Hematopoietic multipotent progenitor cell treated with erythropoietin and hydrocortisone succinate and interleukin-3 and kit ligand, for 17 days (in vitro differentiated cells): ENCODE measurements at regions not wholly inside any gene's neighbourhood (a gene's known extent, or its start where the extent isn't known, plus 50 kb on each side); places are given as distances from the start of the nearest gene placed in this dataset.

Source experiments
- DNase-seq: peaks from one replicate; pipeline ENCODE4 v3.0.0-alpha.2; 2015; ENCODE audit warnings: low spot score

DNA sequence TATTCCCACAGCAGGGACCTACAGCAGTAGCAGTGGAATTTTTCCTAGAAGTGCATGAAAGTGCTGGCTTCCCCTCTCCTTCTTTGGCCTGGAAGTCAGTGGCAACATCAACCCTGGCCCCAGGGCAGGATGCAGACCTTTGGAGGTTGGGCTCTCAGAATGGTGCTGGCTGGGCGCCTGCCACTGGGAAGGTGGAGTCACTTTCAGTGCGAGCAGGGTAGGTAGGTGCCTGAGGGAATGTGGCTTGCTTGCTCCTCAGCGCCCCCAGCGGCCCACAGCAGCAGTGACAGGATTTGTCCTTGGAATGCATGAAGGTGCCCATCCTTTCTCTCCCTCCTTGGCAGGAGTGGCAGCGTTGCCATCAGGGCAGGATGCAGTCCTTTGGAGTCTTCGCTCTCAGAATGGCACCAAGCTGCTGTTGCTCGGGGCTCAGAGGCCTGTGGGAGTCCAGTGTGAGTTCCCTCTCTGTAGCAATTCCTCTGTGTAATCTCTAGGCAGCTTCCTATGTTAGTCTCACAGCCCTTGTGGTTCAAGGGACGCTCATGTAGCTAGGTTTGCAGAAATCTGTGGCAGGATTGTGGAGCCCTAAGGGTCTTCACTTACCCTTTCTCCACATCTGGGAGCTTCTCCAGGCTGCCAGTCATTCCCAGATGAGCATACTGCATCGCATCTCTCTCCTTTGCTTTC, 354.4 kb upstream of the DACH1 start:
- DNase-seq: no peak

DNA sequence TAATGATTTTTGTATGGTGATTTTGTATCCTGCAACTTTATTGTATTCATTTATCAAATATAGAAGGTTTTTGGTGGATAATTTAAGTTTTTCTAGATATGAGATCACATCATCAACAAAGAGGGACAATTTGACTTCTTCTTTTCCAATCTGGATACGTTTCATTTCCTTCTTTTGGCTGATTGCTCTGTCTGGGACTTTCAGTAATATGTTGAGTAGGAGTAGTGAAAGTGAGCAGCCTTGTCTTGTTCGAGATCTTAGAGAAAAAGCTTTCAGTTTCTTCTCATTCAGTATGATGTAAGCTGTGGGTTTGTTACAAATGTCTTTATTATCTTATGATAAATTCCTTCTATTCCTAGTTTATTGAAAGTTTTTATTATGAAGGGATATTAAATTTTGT, 352.0 kb upstream of the DACH1 start:
- no peak for DNase-seq

DNA sequence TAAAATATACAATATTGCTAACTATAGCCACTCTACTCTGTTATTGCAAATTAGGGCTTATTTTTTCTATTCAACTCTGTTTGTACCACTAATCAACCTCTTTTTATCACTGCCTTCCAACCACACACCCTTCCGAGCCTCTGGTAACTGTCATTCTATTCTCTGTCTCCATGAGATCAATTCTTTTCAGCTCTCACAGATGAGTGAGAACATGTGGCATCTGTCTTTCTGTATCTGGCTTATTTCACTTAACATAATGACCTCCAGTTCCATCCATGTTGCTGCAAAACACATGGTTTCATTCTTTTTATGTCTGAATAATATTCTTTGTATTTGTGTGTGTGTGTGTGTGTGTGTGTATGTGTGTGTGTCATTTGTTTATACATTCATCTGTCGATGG, 350.1 kb upstream of the DACH1 start:
- no peak for DNase-seq

DNA sequence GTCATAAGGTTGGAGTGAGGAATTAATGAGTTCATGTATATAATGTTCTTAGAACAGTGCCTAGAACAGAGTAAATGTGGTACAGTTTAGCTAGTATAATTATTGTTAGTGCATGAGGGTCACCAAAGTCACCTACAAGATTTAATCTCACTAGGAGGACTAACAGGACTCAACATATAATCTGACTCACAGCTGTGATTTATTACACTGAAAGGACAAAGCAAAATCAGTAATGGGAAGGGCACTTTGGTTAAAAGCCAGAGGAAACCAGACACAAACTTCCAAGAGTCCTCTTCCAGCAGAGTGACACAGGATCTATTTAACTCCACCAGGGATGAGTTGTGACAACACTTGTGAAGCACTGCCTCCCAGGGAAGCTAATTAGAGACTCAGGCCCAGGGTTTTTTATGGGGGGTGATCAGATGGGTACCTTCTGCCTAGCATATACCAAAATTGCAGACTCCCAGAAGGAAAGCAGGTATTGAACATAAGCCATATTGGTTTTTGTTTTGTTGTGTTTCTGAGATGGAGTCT, 341.2 kb upstream of the DACH1 start:
- DNase-seq: no peak

DNA sequence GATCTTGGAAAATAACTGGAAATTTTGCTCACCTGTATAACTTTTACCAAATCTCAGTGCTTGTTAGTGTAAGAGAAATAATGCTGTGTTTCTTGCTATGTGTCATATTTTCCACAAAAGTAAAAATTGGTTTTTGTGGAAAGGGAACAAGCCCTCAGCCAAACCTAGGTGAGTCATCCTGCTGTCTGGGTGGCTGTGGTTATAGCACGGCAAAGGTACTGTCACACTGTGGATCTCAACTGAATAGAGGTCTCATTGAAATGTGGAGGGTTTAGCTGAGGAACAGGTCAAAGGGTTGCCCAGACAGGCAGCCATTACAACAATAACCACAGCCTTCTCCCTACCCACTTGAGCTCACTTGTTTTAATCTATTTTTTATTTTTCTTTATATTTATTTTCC, 338.8 kb upstream of the DACH1 start:
- no peak for DNase-seq

DNA sequence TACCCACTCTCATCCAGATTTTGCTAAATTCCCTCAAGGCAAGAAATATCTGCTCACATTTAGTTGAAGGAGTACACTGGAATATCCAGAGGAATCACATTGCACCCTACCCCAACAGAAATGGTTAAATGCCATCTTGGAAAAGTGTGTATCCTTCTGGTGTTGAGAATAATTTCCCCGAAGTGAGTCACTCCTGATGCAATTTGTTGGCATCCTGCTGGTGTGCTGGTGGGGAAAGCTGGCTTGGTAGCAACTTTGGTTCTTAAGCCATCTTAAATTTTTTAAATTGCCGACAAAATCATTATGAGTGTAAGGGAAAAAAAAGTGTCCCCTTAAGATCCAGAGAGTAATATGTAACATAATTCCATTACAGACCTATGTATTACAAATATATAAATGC, 337.3 kb upstream of the DACH1 start:
- no peak for DNase-seq

DNA sequence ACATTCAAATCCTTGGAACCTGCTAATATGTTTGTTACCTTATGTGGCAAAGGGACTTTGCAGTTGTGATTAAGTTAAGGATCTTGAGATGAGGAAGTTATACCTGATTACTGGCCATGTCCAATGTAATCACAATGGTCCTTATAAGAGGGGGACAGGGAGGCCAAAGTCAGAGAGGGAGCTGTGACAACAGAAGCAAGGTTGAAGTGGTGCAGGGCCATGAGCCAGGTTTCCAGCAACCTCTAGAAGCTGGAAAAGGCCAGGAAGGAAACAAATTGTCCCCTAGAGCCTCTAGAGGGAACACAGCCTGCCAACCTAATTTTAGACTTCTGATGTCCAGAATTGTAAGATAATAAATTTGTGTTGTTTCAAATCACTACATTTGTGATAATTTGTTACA, 334.7 kb upstream of the DACH1 start:
- no peak for DNase-seq

DNA sequence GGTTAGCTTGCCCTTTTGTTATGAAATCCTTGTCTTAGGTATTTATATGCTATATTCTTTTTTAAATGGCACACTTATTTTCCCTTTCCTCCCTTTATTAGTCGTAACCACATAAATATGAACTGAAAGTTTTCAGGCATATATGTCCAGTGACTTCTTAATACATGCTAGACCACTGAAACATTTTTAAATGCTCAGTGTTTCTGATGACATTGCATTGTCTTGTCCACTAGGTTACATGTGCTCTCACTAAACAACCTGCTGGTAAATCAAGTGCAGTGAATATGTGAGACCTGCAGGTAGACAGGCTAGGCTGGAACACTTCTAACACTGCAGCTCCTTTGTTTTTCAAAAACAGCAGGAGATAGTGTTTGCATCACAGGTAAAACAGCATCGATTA, 332.6 kb upstream of the DACH1 start:
- DNase-seq: no peak

DNA sequence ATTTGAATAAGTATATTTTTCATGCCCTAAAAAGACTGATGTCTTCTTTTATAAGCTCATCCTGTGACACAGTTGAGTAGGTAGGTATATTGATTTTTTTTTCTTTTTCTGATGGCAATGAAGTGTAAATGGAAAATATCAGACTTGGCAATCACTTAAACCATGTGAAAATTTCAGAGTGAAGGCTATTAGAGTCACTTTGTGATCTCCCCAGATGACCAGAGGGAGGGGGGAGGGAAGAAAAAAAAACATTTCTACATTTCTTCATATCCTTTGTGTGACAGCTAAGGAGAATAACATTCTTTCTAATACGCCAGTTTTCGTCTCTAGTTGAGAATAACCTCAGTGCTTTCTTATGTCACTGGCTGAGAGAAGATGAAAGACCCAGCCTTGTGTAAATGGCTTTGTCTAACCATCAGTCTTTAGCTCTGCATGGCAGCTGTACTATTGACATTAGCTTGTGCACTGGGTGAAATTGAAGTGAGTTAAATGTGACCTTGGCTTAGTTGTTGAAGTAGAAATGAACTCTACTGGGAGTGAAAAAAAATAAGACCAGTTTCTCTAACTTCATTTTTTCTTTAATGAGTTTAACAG, 332.1 kb upstream of the DACH1 start:
- DNase-seq: no peak

DNA sequence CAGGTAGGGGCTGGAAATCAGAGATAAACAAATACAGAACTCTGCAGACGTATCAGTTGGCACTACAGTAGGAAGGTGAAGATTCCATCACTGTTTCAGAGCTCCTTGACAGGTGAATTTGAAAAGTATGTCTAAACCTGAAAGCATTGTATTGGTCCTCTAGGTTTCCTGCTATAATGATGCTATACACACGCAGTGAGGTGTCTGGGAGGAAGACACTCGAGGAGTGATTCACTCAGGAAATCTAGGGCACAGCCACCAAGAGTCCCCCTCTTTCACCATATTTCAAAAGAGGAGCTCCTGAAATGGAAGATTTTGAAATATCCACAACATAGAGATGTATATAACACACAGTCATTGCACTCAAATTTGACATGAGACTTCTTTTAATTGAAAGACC, 331.0 kb upstream of the DACH1 start:
- no peak for DNase-seq

DNA sequence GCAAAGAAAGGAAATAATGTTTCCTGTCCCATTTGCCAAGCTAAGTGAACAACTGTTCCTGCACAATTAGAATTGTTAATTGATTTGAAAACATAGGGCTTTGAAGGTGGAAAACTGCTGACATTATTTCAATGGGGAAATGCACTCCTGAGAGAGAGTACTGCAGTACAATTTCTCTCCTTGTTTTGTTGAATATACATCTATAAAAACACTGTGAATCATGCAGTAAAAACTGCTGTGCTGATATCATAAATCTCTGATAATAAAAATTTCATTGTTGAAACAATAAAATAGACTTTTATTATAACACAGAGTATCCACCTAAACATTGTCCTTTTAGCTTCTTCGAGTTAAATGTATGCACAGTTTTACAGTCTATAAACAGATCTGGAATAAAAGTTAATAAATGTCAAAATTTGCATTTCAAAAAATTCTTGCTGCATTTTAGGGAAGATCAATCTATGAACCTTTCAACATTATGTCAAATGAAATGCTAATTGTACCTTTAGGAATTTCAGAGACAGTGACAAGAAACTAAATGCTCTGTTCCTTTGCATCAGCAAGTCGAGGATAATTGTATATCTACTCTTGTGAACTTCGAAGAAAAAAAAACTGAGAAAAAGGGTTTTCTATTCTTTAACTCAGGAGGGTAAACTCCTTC, 328.2 kb upstream of the DACH1 start:
- no peak for DNase-seq

DNA sequence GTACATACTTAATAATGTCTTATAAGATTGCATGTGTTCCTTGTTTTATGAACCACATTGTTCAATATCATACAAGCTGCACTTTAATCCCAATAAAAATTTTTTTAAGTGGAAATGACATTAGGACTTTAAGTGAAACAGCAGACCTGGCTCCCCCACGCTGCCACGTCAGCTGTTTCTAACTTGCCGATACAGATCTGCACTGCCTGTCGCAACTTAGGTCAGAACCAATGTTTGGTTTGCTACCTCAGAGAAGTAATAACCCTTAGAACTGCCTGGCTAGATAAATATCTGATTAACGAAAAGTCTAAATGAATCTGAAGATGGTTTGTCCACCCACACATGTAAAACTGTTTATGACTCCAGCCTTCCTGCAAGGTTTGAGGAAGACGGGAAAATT, 327.5 kb upstream of the DACH1 start:
- DNase-seq: no peak

DNA sequence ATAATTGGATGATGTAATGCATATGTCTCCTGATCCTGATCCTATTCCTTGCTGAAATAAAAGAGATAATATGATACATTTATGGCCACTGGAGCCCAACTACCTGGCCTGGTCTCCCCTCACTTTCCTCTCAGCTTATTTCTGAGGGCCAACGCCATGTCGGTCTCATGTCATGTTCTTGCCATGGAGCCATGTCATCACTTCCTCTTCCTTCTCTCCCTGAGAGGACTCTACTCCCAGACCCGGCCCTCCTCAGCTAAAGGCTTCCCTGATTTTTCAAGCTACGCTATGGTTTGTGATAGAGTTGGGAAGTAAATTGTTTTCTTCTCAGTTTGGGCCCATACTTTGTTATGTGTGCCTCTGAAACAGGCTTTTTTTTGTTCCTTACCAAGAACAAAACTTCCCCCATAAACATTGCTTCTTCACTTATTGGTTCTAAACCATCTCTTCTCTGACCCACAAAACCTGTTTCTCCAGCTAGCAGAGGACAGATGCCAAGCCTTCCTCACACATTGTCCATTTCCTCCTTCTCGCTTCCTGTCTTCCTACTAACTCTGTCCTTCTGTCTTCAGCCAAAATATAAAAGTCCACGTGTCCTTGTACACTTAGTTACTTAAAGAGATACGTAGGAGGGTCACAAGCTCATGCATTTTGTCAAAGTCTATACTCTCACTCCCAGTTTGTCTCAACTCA, 319.9 kb upstream of the DACH1 start:
- no peak for DNase-seq

DNA sequence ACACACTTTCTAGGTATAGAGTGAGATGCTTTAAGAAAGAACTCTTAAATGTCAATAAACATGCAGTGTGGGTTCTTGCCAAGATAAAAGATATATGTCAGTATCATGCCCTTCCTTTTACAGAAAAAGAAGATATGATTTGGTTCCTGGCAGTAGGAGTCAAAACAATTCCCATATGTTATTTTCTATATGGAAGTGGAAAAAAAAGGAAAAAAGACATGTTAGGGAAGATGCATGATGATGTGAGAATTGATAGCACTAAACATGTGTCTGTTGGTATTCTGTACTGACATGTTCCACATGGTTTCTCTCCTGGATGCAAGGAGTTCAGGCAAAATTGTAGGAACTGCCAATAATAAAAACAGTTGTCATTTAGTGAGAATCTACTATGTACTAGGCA, 318.8 kb upstream of the DACH1 start:
- DNase-seq: no peak

DNA sequence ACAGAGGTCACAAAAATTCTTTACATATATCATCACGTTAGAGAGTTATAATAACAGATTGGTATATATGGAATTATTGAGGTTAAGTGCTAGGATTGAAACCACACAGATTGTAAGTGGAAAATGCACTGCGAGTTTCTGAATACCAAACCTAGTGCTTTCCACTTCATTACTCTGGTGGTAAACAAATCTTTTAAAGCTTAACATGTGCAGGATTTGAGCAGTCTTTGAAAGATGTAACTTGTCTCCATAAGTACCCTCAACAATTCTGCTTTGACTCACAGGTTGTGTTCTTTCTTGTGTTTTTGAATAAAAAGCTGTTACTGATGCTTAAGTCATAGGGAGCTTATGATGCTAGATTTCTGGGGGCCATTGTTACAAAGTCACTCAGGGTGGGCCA, 314.7 kb upstream of the DACH1 start:
- DNase-seq: no peak

DNA sequence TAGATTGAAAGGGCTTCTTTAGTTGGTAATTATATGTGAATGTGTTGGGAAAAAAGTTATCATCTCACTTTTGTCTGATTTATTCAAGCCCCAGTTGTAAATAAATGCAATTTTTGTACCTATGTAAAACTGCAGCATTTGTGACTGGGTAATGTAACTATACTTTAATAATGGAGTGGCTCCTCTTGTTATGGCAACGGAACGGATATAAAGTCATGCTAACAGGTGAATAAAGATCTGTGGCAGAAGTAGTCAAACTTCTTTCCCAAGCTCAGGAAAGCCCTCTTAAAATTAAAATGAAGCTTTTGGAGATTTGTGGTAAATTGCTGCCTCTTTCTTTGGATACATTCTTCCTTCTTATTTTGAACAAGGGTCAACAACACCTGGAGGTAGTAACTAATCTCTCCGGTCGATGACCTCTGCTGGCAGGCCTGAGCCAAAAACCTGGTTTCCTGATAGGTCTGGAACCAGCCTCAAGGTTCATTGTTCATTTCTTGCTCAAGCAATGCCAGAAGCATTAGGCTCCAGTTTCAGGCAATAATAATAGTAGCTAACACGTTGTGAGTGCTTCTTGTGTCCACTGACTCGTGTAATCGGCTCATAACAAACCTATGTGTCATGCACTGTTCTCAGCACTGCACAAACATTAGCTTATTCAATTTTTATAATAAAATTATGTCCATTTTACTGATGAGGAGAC, 313.4 kb upstream of the DACH1 start:
- no peak for DNase-seq

DNA sequence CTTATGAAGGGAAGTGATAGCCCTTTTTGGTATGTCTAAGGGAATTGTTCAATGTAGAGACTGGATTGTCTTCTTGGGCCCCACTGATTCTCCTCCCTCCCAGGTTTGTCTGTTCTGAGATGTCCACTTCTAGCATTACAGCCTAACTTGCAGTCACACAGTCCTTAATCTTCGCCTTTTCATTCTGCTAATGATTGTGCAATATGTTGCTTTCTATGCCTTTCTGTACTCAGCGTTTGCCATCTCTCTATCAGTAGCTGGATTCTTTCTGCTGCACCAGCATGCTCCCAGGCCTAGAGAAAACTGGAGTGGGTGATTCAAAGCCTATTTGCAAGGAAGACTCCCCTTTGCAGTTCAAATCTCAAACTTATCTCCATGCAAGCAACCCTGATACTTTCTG, 307.5 kb upstream of the DACH1 start:
- DNase-seq: no peak

DNA sequence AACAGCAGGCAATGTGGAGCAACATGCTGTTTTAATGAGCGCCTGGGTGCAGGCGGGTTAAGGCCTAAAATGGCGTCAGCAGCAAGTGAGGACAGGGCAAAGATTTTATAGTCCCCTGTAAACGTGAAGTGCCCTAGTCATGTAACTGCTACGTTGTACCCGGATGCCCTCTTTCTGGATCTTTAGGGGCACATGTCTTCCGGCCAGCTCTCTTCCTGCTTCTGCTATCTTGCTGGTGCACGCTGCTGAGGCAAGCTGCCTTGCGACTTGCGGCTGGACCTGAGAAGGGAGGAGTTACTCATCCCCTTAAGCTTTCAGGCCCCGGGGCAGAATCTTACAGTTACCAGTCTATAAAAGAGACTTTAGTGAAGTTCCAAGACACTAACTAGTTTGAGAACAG, 303.6 kb upstream of the DACH1 start:
- DNase-seq: no peak

DNA sequence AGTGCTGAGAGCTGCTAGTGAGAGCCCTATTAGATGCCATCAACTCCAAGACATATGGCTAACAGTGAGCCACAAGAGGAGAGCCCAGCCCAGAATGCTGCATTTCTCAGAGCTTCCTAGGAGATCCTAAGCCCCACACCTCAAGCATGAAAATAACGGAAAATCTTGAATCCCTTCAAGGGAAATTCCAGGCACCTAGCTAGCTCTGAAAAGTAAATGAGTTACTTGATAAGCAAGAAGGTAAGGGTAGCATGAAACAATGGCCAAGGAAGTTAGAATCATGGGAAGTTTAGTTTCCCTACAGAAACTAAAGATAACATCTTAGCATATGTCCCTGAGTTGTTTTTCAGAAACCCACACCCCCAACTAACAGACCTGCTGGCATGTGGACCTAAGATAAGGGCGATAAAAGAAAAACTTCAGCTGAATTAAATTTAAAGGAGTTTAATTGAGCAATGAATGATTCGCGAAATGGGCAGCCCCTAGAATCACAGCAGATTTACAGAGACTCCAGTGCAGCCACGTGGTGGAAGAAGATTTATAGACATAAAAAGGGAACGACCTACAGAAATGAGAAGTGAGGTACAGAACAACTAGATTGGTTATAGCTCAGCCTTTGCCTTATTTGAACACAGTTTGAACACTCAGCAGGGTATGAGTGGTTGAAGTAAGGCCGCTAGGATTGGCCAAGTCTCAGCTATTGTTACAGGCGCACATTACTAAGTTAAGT, 301.3 kb upstream of the DACH1 start:
- no peak for DNase-seq

DNA sequence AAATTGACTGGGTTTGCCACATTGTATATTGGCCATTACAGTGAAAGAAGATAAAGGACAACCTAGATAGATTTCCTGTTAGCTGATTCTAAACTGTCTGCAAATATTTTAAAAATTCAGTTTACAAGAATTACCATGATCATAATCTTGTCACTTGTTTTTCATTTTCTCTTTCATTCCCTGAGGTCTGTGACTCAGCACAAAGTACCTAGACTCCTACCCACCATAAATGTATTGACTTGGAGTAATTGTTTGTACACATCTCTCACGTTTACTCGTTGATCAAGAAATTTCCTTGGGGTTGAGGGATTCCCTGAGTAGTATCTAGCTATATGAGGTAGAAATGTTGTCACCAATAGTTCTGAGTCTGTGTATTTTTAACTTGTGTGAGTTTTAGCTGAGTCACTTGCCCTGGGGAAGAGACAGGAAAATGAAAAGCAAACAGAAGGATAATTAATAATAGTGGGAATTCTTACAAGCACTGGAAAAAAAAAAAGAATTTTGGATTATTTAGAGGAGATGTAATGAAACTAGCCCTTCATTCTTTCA, 299.2 kb upstream of the DACH1 start:
- no peak for DNase-seq

DNA sequence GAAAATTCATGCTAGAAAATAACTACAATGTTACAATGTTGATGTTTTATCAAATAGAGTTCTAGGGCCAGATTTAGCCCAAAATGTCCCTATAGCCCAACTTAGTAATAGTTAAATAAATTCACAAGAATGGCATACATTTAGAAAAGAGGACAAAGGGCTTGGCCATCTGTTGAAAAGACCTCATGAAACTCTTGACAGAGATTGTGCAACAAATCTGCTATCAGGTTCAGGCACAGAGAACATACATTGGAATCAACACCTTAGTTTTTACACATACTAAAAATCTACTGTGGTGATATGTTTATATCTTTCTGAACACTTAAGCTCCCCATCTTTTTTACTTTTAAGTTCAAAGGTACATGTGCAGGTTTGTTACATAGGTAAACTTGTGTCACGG, 298.3 kb upstream of the DACH1 start:
- DNase-seq: no peak
